C4-2B (cell line): ENCODE measurements at regions not wholly inside any gene's neighbourhood (a gene's known extent, or its start where the extent isn't known, plus 50 kb on each side); places are given as distances from the start of the nearest gene placed in this dataset.

Experiments
- H3K27ac ChIP-seq: fragments of 450-650 bp; 2 replicates; pipeline ENCODE4 v1.5.1; 2017
- CTCF ChIP-seq: fragments of 450-650 bp; conservative IDR thresholded peaks from 2 replicates; pipeline ENCODE4 v1.5.1; 2017; ENCODE audit warnings: mild to moderate bottlenecking
- ZFX ChIP-seq: fragments of 450-650 bp; IDR thresholded peaks from 2 replicates; pipeline ENCODE4 v1.6.1; 2017

GRCh38 chr15:47983533-47983932 is 137.3 kb upstream of the SLC24A5 start:
- peak; percentile 19; the same call in 1 of the 2 replicates for TF ChIP-seq CTCF
- no peak for TF ChIP-seq ZFX

GRCh38 chr15:47985568-47985967 is 135.2 kb upstream of the SLC24A5 start:
- H3K27ac ChIP-seq = no peak overlapping the region
- TF ChIP-seq CTCF (no peak), ZFX (no peak)

More at GRCh38 chr15:47983533-47983932, 137.3 kb upstream of the SLC24A5 start:
- H3K27ac ChIP-seq = no peak overlapping the region

GRCh38 chr15:47987461-47987860 is 133.3 kb upstream of the SLC24A5 start:
- H3K27ac ChIP-seq = no peak overlapping the region
- TF ChIP-seq CTCF = no peak
- no peak for TF ChIP-seq ZFX

GRCh38 chr15:47987908-47988532 is 132.8 kb upstream of the SLC24A5 start:
- TF ChIP-seq CTCF (peak; percentile 84), ZFX (no peak)
- no peak overlapping the region for H3K27ac ChIP-seq

- no peak overlapping the region for H3K27ac ChIP-seq
- peak; percentile 8; the same call in 1 of the 2 replicates for TF ChIP-seq CTCF
- no peak for TF ChIP-seq ZFX
Measured at GRCh38 chr15:47988564-47988963, 132.2 kb upstream of the SLC24A5 start.

GRCh38 chr15:47990821-47991220 is 130.0 kb upstream of the SLC24A5 start:
- TF ChIP-seq CTCF = no peak
- TF ChIP-seq ZFX = no peak
- no peak overlapping the region for H3K27ac ChIP-seq

- H3K27ac ChIP-seq = no peak overlapping the region
- TF ChIP-seq CTCF = no peak
- TF ChIP-seq ZFX = no peak
Measured at GRCh38 chr15:47991357-47991756, 129.4 kb upstream of the SLC24A5 start.
